ENCODE measurements at regions not wholly inside any gene's neighbourhood (a gene's known extent, or its start where the extent isn't known, plus 50 kb on each side); places are given as distances from the start of the nearest gene placed in this dataset.
"Not testable (repeated sequence)": the region's sequence is repeated elsewhere in the genome, so short reads cannot be mapped to it uniquely, and the experiment has no call there.

GRCh38 chr18:27298214-27298804 lies 113.2 kb upstream of the CHST9 start:
- ChIA-PET POLR2A (no interaction called here), CTCF (no interaction called here)
- ATAC-seq (no peak), DNase-seq (no peak)
- Histone ChIP-seq H3K4me1 (ENCODE audit: control insufficient read depth in 2 of 2, insufficient read depth in 2 of 2, low read length in 2 of 2) (no peaks in the 10 kb centered on the region), H3K9me3 (ENCODE audit: control insufficient read depth in 2 of 3, low read length in 3 of 3) (no peaks in the 10 kb centered on the region), H3K27ac (ENCODE audit: low read depth, low read length) (no peak overlapping the region), H3K36me3 (ENCODE audit: control insufficient read depth in 2 of 3, insufficient read depth in 3 of 3, low read length in 3 of 3) (no peaks in the 10 kb centered on the region), H3K27me3 (ENCODE audit: control insufficient read depth in 2 of 2, insufficient read depth in 2 of 2, low read length in 2 of 2) (no peaks in the 10 kb centered on the region), H3K4me3 (ENCODE audit: low read length) (no peak overlapping the region)
- Mint-ChIP-seq H3K27me3 (no peaks in the 10 kb centered on the region), H3K4me1 (no peaks in the 10 kb centered on the region), H3K36me3 (peaks cover 0 to 3% (median 0%) of the 10 kb centered on the region in 5 donors), H3K9me3 (peaks cover 0 to 16% (median 4%) of the 10 kb centered on the region in 11 donors), H3K4me3 (no peak overlapping the region), H3K27ac (no peak overlapping the region)
- intact Hi-C loops (cut with micrococcal nuclease) = no loop called here

- POLR2A ChIA-PET, ATAC-seq: not testable (repeated sequence)
Observed at GRCh38 chr18:27285973-27286562, 101.0 kb upstream of the CHST9 start.

GRCh38 chr18:27278131-27278530 lies 93.0 kb upstream of the CHST9 start:
- Histone ChIP-seq H3K27me3 (ENCODE audit: control insufficient read depth in 2 of 2, insufficient read depth in 2 of 2, low read length in 2 of 2) (no peaks in the 10 kb centered on the region), H3K27ac (ENCODE audit: low read depth, low read length) (no peak overlapping the region), H3K9me3 (ENCODE audit: control insufficient read depth in 2 of 3, low read length in 3 of 3) (no peaks in the 10 kb centered on the region), H3K36me3 (ENCODE audit: control insufficient read depth in 2 of 3, insufficient read depth in 3 of 3, low read length in 3 of 3) (no peaks in the 10 kb centered on the region), H3K4me3 (ENCODE audit: low read length) (no peak overlapping the region), H3K4me1 (ENCODE audit: control insufficient read depth in 2 of 2, insufficient read depth in 2 of 2, low read length in 2 of 2) (no peaks in the 10 kb centered on the region)
- Mint-ChIP-seq H3K36me3 (peaks cover 0 to 4% (median 0%) of the 10 kb centered on the region in 5 donors), H3K4me1 (no peaks in the 10 kb centered on the region), H3K27ac (no peak overlapping the region), H3K4me3 (no peak overlapping the region), H3K9me3 (peaks cover 0 to 19% (median 10%) of the 10 kb centered on the region in 11 donors), H3K27me3 (no peaks in the 10 kb centered on the region)
- intact Hi-C loops (cut with micrococcal nuclease) = no loop called here
- DNase-seq (no peak), ATAC-seq (no peak)
- POLR2A ChIA-PET = no interaction called here
- CTCF ChIA-PET = no interaction called here

More at GRCh38 chr18:27285973-27286562, 101.0 kb upstream of the CHST9 start:
- H3K9me3 ChIP-seq (ENCODE audit: control insufficient read depth in 2 of 3, low read length in 3 of 3); H3K27me3 ChIP-seq (ENCODE audit: control insufficient read depth in 2 of 2, insufficient read depth in 2 of 2, low read length in 2 of 2); CTCF ChIA-PET; DNase-seq; H3K27ac ChIP-seq (ENCODE audit: low read depth, low read length); H3K36me3 ChIP-seq (ENCODE audit: control insufficient read depth in 2 of 3, insufficient read depth in 3 of 3, low read length in 3 of 3); H3K4me3 ChIP-seq (ENCODE audit: low read length); H3K4me1 ChIP-seq (ENCODE audit: control insufficient read depth in 2 of 2, insufficient read depth in 2 of 2, low read length in 2 of 2); H3K27me3 Mint-ChIP-seq; H3K27ac Mint-ChIP-seq; H3K36me3 Mint-ChIP-seq; H3K4me1 Mint-ChIP-seq; intact Hi-C loops (cut with micrococcal nuclease); H3K4me3 Mint-ChIP-seq: not testable (repeated sequence)
- H3K9me3 Mint-ChIP-seq = peaks cover 0 to 14% (median 2%) of the 10 kb centered on the region in 11 donors

- no peaks in the 10 kb centered on the region for H3K27me3 Mint-ChIP-seq
- H3K36me3 Mint-ChIP-seq = peaks cover 0 to 4% (median 0%) of the 10 kb centered on the region in 5 donors
- peaks cover 0 to 19% (median 10%) of the 10 kb centered on the region in 11 donors for H3K9me3 Mint-ChIP-seq
- H3K9me3 ChIP-seq (ENCODE audit: control insufficient read depth in 2 of 3, low read length in 3 of 3) = no peaks in the 10 kb centered on the region
- intact Hi-C loops (cut with micrococcal nuclease) = no loop called here
- no peak overlapping the region for H3K27ac ChIP-seq (ENCODE audit: low read depth, low read length)
- ChIA-PET CTCF (no interaction called here), POLR2A (no interaction called here)
- no peaks in the 10 kb centered on the region for H3K27me3 ChIP-seq (ENCODE audit: control insufficient read depth in 2 of 2, insufficient read depth in 2 of 2, low read length in 2 of 2)
- H3K27ac Mint-ChIP-seq = no peak overlapping the region
- H3K4me3 ChIP-seq (ENCODE audit: low read length) = no peak overlapping the region
- no peak overlapping the region for H3K4me3 Mint-ChIP-seq
- no peaks in the 10 kb centered on the region for H3K4me1 ChIP-seq (ENCODE audit: control insufficient read depth in 2 of 2, insufficient read depth in 2 of 2, low read length in 2 of 2)
- no peaks in the 10 kb centered on the region for H3K36me3 ChIP-seq (ENCODE audit: control insufficient read depth in 2 of 3, insufficient read depth in 3 of 3, low read length in 3 of 3)
- no peaks in the 10 kb centered on the region for H3K4me1 Mint-ChIP-seq
- DNase-seq = no peak
- ATAC-seq = no peak
Observed at GRCh38 chr18:27277554-27277953, 92.4 kb upstream of the CHST9 start.

GRCh38 chr18:27276886-27277285 lies 91.8 kb upstream of the CHST9 start:
- ChIA-PET POLR2A (no interaction called here), CTCF (no interaction called here)
- Histone ChIP-seq H3K36me3 (ENCODE audit: control insufficient read depth in 2 of 3, insufficient read depth in 3 of 3, low read length in 3 of 3) (no peaks in the 10 kb centered on the region), H3K4me3 (ENCODE audit: low read length) (no peak overlapping the region), H3K4me1 (ENCODE audit: control insufficient read depth in 2 of 2, insufficient read depth in 2 of 2, low read length in 2 of 2) (no peaks in the 10 kb centered on the region), H3K27ac (ENCODE audit: low read depth, low read length) (no peak overlapping the region), H3K9me3 (ENCODE audit: control insufficient read depth in 2 of 3, low read length in 3 of 3) (no peaks in the 10 kb centered on the region), H3K27me3 (ENCODE audit: control insufficient read depth in 2 of 2, insufficient read depth in 2 of 2, low read length in 2 of 2) (no peaks in the 10 kb centered on the region)
- H3K4me1 Mint-ChIP-seq = no peaks in the 10 kb centered on the region
- DNase-seq = no peak
- peaks cover 0 to 19% (median 10%) of the 10 kb centered on the region in 11 donors for H3K9me3 Mint-ChIP-seq
- no peak overlapping the region for H3K27ac Mint-ChIP-seq
- H3K4me3 Mint-ChIP-seq = no peak overlapping the region
- H3K36me3 Mint-ChIP-seq = peaks cover 0 to 4% (median 0%) of the 10 kb centered on the region in 5 donors
- no peaks in the 10 kb centered on the region for H3K27me3 Mint-ChIP-seq
- intact Hi-C loops (cut with micrococcal nuclease) = no loop called here
- ATAC-seq = no peak

GRCh38 chr18:27276479-27276878 lies 91.4 kb upstream of the CHST9 start:
- H3K36me3 Mint-ChIP-seq = peaks cover 0 to 4% (median 0%) of the 10 kb centered on the region in 5 donors

GRCh38 chr18:27274901-27275300 lies 89.8 kb upstream of the CHST9 start:
- Mint-ChIP-seq H3K9me3 (peaks cover 0 to 31% (median 9%) of the 10 kb centered on the region in 11 donors), H3K4me3 (no peak overlapping the region), H3K4me1 (no peaks in the 10 kb centered on the region), H3K27ac (no peak overlapping the region), H3K27me3 (no peaks in the 10 kb centered on the region), H3K36me3 (peaks cover 0 to 4% (median 0%) of the 10 kb centered on the region in 5 donors)
- H3K36me3 ChIP-seq (ENCODE audit: control insufficient read depth in 2 of 3, insufficient read depth in 3 of 3, low read length in 3 of 3) = no peaks in the 10 kb centered on the region
- no peak overlapping the region for H3K27ac ChIP-seq (ENCODE audit: low read depth, low read length)
- POLR2A ChIA-PET = no interaction called here
- H3K9me3 ChIP-seq (ENCODE audit: control insufficient read depth in 2 of 3, low read length in 3 of 3) = no peaks in the 10 kb centered on the region
- CTCF ChIA-PET = no interaction called here
- no peak overlapping the region for H3K4me3 ChIP-seq (ENCODE audit: low read length)
- ATAC-seq = no peak
- no peaks in the 10 kb centered on the region for H3K4me1 ChIP-seq (ENCODE audit: control insufficient read depth in 2 of 2, insufficient read depth in 2 of 2, low read length in 2 of 2)
- no peak for DNase-seq
- H3K27me3 ChIP-seq (ENCODE audit: control insufficient read depth in 2 of 2, insufficient read depth in 2 of 2, low read length in 2 of 2) = no peaks in the 10 kb centered on the region
- intact Hi-C loops (cut with micrococcal nuclease) = no loop called here

More at GRCh38 chr18:27276479-27276878, 91.4 kb upstream of the CHST9 start:
- Histone ChIP-seq H3K4me3 (ENCODE audit: low read length) (no peak overlapping the region), H3K4me1 (ENCODE audit: control insufficient read depth in 2 of 2, insufficient read depth in 2 of 2, low read length in 2 of 2) (no peaks in the 10 kb centered on the region), H3K9me3 (ENCODE audit: control insufficient read depth in 2 of 3, low read length in 3 of 3) (no peaks in the 10 kb centered on the region), H3K27me3 (ENCODE audit: control insufficient read depth in 2 of 2, insufficient read depth in 2 of 2, low read length in 2 of 2) (no peaks in the 10 kb centered on the region), H3K27ac (ENCODE audit: low read depth, low read length) (no peak overlapping the region), H3K36me3 (ENCODE audit: control insufficient read depth in 2 of 3, insufficient read depth in 3 of 3, low read length in 3 of 3) (no peaks in the 10 kb centered on the region)
- ChIA-PET POLR2A (no interaction called here), CTCF (no interaction called here)
- intact Hi-C loops (cut with micrococcal nuclease) = no loop called here
- no peaks in the 10 kb centered on the region for H3K4me1 Mint-ChIP-seq
- no peak overlapping the region for H3K4me3 Mint-ChIP-seq
- H3K27ac Mint-ChIP-seq = no peak overlapping the region
- no peaks in the 10 kb centered on the region for H3K27me3 Mint-ChIP-seq
- peaks cover 0 to 22% (median 10%) of the 10 kb centered on the region in 11 donors for H3K9me3 Mint-ChIP-seq
- no peak for DNase-seq
- no peak for ATAC-seq

All from naive thymus-derived CD4-positive, alpha-beta T cell (primary cell).